ENCODE measurements at regions not wholly inside any gene's neighbourhood (a gene's known extent, or its start where the extent isn't known, plus 50 kb on each side); places are given as distances from the start of the nearest gene placed in this dataset.
"Not testable (repeated sequence)": the region's sequence is repeated elsewhere in the genome, so short reads cannot be mapped to it uniquely, and the experiment has no call there.

DNA sequence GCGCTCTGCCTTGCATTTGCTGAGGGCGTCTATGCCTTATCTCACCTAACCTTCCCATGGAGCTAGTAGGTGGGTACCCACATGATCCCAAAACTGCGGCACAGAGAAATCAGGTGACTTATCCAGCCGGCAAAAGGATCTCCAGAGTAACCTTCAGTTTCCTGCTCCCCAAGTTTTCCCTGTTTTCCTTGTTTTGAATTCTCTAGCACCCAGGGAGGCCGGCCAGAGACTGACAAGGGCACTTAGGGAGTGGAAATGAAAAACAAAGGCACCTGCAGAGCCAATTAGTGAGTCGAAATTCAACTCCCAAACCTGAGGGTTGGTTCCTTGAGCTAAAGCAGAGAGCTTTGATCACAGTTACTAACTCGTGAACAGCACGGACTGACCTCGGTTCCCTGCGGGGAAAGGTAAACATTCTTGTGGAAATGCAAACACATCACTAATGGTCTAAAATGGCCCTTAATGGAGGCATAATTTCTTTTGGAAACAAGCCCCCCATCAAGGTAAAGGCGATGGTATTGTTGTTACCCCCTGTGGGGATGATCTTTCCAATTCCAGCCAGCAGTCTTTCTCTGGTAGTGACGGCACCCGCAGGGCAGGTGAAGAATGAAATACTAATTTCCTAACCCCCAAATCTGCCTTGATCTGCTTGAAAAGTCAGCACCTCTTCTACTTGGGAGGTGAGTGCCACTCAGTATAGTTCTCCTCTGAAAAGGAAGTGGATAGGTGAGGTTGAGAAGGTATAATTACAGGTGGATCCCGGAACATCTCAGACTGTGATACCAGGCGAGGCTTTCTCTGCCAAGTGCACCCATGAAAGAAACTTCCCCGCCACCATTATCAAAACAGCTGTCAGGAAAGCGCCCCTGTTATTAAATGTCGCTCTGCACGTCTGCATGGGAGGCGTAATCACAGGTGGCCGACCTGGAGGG is 365.6 kb upstream of the AUTS2 start:
- no peaks in the 10 kb centered on the region for H3K4me1 ChIP-seq
- H3K36me3 ChIP-seq, result no peaks in the 10 kb centered on the region
- H3K27me3 ChIP-seq, result no peaks in the 10 kb centered on the region
- DNase-seq, result no peak
- no peak for TF ChIP-seq CTCF (IDR thresholded peaks at IDR 0.05; ENCODE audit: low read depth, low read length)
- H3K4me3 ChIP-seq (ENCODE audit: low read depth, low read length), result no peak overlapping the region
- H3K9me3 ChIP-seq, result no peaks in the 10 kb centered on the region

- Histone ChIP-seq H3K4me3 (ENCODE audit: low read depth, low read length) (no peak overlapping the region), H3K27me3 (no peaks in the 10 kb centered on the region)
- TF ChIP-seq CTCF (IDR thresholded peaks at IDR 0.05; ENCODE audit: low read depth, low read length), result no peak
Measured at GRCh38 chr7:69237541-69237940, 360.7 kb upstream of the AUTS2 start.

GRCh38 chr7:69243016-69243415 is 355.3 kb upstream of the AUTS2 start:
- no peak for TF ChIP-seq CTCF (IDR thresholded peaks at IDR 0.05; ENCODE audit: low read depth, low read length)
- Histone ChIP-seq H3K9me3 (no peaks in the 10 kb centered on the region), H3K36me3 (no peaks in the 10 kb centered on the region), H3K4me3 (ENCODE audit: low read depth, low read length) (no peak overlapping the region), H3K4me1 (no peaks in the 10 kb centered on the region), H3K27me3 (no peaks in the 10 kb centered on the region)
- DNase-seq, result no peak

More at GRCh38 chr7:69237541-69237940, 360.7 kb upstream of the AUTS2 start:
- no peaks in the 10 kb centered on the region for H3K4me1 ChIP-seq
- DNase-seq, result no peak
- no peaks in the 10 kb centered on the region for H3K36me3 ChIP-seq
- H3K9me3 ChIP-seq, result no peaks in the 10 kb centered on the region

DNA sequence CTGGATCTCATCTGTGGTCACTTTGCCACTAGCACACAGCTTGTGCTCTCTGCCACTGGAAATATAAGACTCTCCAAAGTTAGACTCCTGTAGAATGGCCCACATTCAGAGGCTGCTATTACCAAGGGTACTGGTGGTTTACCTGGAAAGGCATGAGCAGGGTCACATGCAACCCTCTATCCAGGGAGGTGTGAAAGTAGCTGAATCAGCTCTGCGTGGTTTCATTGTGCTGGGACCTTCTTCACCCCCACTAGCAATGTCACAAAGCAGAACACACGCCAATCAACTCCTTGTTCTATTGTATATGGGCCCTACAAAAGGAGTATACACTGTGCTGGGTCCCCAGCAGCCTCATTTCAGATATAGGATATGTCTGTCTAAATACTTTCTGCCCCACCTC is 353.6 kb upstream of the AUTS2 start:
- no peak for TF ChIP-seq CTCF (IDR thresholded peaks at IDR 0.05; ENCODE audit: low read depth, low read length)
- no peaks in the 10 kb centered on the region for H3K27me3 ChIP-seq
- no peak for DNase-seq
- no peaks in the 10 kb centered on the region for H3K4me1 ChIP-seq
- H3K4me3 ChIP-seq (ENCODE audit: low read depth, low read length), result no peak overlapping the region
- no peaks in the 10 kb centered on the region for H3K36me3 ChIP-seq
- no peaks in the 10 kb centered on the region for H3K9me3 ChIP-seq

DNA sequence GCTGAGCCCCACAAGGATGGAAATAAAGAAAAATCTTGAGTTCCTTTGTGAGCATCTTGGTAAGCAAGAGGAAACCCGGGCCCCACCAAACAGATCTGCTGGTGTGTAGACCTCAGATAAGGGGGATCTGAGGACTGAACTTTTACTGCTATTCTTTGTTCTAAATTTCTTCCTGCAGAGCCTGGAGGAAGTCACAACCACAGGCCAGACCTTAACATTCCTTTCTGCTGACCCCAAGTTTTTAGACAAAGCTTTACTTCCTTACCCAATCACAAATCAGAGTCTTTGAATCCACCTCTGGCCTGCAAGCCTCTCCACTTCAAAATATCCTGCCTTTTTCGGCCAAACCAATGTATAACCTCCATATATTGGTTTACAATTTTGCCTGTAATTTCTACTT is 352.6 kb upstream of the AUTS2 start:
- Histone ChIP-seq H3K4me1 (no peaks in the 10 kb centered on the region), H3K4me3 (ENCODE audit: low read depth, low read length) (no peak overlapping the region), H3K27me3 (no peaks in the 10 kb centered on the region), H3K9me3 (no peaks in the 10 kb centered on the region), H3K36me3 (no peaks in the 10 kb centered on the region)
- no peak for TF ChIP-seq CTCF (IDR thresholded peaks at IDR 0.05; ENCODE audit: low read depth, low read length)
- DNase-seq, result no peak

DNA sequence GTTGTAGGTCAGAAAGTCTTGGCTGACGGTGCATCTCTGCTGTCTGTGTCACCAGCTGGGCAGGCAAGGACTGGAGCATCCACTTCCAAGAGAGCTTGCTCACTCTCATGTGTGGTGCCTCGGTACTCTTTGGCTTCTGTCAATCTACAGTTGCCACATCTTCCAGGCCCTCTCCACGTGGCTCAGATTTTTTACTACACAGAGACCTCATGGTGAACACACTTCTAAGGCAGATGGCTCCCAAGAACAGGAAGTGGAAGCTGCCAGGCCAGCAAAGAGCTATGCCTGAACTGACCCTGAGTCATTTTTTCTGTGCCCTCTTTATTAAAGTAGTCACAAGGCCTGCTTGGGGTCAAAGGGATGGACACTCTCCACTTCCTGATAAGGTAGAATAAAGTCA is 351.5 kb upstream of the AUTS2 start:
- H3K9me3 ChIP-seq, result no peaks in the 10 kb centered on the region
- no peaks in the 10 kb centered on the region for H3K36me3 ChIP-seq
- H3K4me3 ChIP-seq (ENCODE audit: low read depth, low read length), result no peak overlapping the region
- H3K4me1 ChIP-seq, result no peaks in the 10 kb centered on the region
- no peaks in the 10 kb centered on the region for H3K27me3 ChIP-seq
- no peak for DNase-seq
- no peak for TF ChIP-seq CTCF (IDR thresholded peaks at IDR 0.05; ENCODE audit: low read depth, low read length)

GRCh38 chr7:69248382-69248828 is 349.9 kb upstream of the AUTS2 start:
- not testable (repeated sequence) for H3K4me1 ChIP-seq; H3K9me3 ChIP-seq; H3K27me3 ChIP-seq; DNase-seq; H3K4me3 ChIP-seq (ENCODE audit: low read depth, low read length); H3K36me3 ChIP-seq
